D721Med (cell line): ENCODE measurements at regions not wholly inside any gene's neighbourhood (a gene's known extent, or its start where the extent isn't known, plus 50 kb on each side); places are given as distances from the start of the nearest gene placed in this dataset.
"Not testable (repeated sequence)": the region's sequence is repeated elsewhere in the genome, so short reads cannot be mapped to it uniquely, and the experiment has no call there.

ENCODE experiments used
- DNase-seq: peaks from one replicate; pipeline ENCODE4 v3.0.0; 2011; ENCODE audit warnings: low spot score; ENCODE audit not compliant: insufficient read length
- FAIRE-seq: peaks from 2 replicates; lab custom pipeline; 2011; peaks lifted over from hg19 to GRCh38; lab: Jason Lieb, UNC
- CTCF ChIP-seq: IDR thresholded peaks from 2 replicates; pipeline ENCODE4 v1.5.1; 2012; ENCODE audit warnings: mild to moderate bottlenecking, control low read depth; ENCODE audit not compliant: insufficient read depth; ENCODE audit errors: missing control alignments

GRCh38 chr10:35933940-35934641 is 292.0 kb upstream of the FZD8 start:
- DNase-seq (no peak), FAIRE-seq (no peak)
- no peak for TF ChIP-seq CTCF

DNA sequence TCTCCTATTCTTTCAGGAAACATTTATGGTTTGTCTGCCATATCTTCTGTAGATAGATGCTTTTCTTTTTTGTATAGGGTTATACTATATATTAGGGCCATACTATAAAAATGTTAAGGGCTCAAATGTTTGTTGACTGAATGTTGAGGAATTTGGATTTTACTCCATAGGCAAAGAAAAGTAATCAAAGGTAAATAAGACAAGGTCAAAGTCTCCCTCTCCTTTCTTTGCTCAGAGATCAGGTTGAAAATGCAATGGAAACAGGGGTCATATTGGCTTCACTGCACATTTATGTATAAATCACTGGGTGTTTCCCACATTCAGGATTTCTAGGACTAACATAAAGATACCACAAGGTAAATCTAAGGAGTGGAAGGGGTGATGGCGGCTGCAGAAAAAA is 291.4 kb upstream of the FZD8 start:
- DNase-seq (no peak), FAIRE-seq (no peak)
- no peak for TF ChIP-seq CTCF

- not testable (repeated sequence) for FAIRE-seq, DNase-seq
Observed at GRCh38 chr10:35929962-35930361, 287.9 kb upstream of the FZD8 start.

DNA sequence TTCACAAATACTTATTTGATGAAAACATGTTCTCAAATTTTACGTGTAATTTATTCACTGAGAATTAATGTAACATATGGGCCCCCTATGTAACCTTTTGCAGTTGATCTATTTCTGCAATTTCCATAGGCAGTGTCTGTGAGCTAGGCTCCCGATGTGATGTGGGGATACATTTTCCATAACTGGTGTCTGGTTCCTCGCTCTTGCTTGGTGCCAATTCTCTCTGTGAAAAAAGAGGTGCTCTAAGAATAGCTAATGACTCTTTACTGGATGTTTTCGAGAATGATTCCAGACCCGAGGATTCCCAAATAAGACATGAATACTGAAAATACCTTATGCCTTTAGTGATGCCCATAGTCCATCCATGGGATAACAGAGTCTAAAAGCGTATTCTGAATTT is 286.7 kb upstream of the FZD8 start:
- no peak for FAIRE-seq
- TF ChIP-seq CTCF, result no peak
- DNase-seq, result no peak

- FAIRE-seq, result no peak
- TF ChIP-seq CTCF, result no peak
Observed at GRCh38 chr10:35927990-35928488, 285.9 kb upstream of the FZD8 start.

GRCh38 chr10:35927341-35927740 is 285.2 kb upstream of the FZD8 start:
- FAIRE-seq, result no peak
- DNase-seq, result no peak
- TF ChIP-seq CTCF, result no peak

More at GRCh38 chr10:35927990-35928488, 285.9 kb upstream of the FZD8 start:
- DNase-seq, result no peak

DNA sequence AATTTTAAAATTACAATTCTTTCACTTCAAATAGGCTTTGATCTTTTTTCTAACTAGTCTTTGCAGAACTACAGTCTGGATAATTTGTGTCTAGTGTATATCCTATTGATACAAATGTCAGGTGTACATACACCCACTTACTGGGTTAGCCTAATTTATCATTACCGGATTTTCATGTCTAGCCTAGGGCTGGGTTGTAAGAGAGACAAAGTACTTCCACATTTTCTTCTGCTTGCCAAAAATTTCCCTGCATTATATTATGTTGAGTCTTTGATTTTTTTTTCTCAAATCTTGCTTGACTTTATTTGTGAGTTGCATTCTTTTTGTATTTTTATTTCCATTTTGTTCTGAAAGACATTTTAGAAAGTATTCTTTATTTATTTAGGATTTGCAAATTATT is 284.8 kb upstream of the FZD8 start:
- no peak for TF ChIP-seq CTCF
- DNase-seq (no peak), FAIRE-seq (no peak)
